ENCODE measurements at regions not wholly inside any gene's neighbourhood (a gene's known extent, or its start where the extent isn't known, plus 50 kb on each side); places are given as distances from the start of the nearest gene placed in this dataset.

GRCh38 chr3:148344521-148344920 is 353.2 kb upstream of the AGTR1 start:
- no peak for TF ChIP-seq CTCF (IDR thresholded peaks at IDR 0.05)
- no peak for TF ChIP-seq POLR2A (IDR thresholded peaks at IDR 0.05)
